ENCODE measurements at regions not wholly inside any gene's neighbourhood (a gene's known extent, or its start where the extent isn't known, plus 50 kb on each side); places are given as distances from the start of the nearest gene placed in this dataset.

- DNase-seq: no peak
- no peak overlapping the region for H3K4me3 ChIP-seq
- H3K4me1 ChIP-seq (ENCODE audit: low read depth): no peaks in the 10 kb centered on the region
- no peaks in the 10 kb centered on the region for H3K36me3 ChIP-seq (ENCODE audit: low read depth)
- intact Hi-C loops (cut with DNase I, micrococcal nuclease): no loop called here
- peaks cover 8% of the 10 kb centered on the region for H3K9me3 ChIP-seq
- no peak for ATAC-seq
- TF ChIP-seq, protein P1, sequence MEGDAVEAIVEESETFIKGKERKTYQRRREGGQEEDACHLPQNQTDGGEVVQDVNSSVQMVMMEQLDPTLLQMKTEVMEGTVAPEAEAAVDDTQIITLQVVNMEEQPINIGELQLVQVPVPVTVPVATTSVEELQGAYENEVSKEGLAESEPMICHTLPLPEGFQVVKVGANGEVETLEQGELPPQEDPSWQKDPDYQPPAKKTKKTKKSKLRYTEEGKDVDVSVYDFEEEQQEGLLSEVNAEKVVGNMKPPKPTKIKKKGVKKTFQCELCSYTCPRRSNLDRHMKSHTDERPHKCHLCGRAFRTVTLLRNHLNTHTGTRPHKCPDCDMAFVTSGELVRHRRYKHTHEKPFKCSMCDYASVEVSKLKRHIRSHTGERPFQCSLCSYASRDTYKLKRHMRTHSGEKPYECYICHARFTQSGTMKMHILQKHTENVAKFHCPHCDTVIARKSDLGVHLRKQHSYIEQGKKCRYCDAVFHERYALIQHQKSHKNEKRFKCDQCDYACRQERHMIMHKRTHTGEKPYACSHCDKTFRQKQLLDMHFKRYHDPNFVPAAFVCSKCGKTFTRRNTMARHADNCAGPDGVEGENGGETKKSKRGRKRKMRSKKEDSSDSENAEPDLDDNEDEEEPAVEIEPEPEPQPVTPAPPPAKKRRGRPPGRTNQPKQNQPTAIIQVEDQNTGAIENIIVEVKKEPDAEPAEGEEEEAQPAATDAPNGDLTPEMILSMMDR (IDR thresholded peaks at IDR 0.05): no peak
These were observed 990.1 kb downstream of the TMTC2 start for GRCh38 chr12:83676781-83677295.

- Histone ChIP-seq H3K9me3 (no peaks in the 10 kb centered on the region), H3K4me1 (ENCODE audit: low read depth) (no peaks in the 10 kb centered on the region), H3K36me3 (ENCODE audit: low read depth) (no peaks in the 10 kb centered on the region), H3K4me3 (no peak overlapping the region)
- no peak for ATAC-seq
- DNase-seq: no peak
- intact Hi-C loops (cut with DNase I, micrococcal nuclease): no loop called here
- TF ChIP-seq, protein P1 (IDR thresholded peaks at IDR 0.05): no peak
These were observed 980.0 kb downstream of the TMTC2 start for GRCh38 chr12:83666690-83667089.

DNA sequence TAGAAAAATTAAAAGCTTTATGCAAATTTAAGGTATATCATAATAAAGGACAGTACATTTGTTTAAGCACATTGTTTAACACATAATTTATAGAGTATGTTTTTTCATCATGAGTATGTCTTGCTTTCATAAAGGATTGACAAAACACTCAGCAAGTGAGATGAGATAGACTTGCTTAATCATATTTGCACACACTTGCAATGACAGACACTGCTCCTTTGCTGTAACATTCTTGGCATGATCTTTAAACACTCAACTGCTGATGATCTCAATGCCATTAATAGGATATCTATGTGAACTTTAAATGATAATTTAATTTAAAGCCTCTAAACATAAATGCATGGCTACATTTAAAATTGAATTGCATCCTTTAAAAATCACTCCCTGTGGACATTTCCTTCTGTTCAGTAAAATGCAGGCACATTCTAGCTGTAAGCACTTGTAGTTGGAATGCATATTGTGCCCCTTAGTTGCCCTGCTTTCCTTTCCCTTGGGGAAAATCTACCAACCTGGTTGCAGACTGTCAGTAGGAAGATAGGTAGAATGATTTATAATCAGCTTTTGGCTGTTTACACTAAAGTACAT, 979.0 kb downstream of the TMTC2 start:
- TF ChIP-seq, protein P1 (IDR thresholded peaks at IDR 0.05): no peak
- H3K4me1 ChIP-seq (ENCODE audit: low read depth): no peaks in the 10 kb centered on the region
- intact Hi-C loops (cut with DNase I, micrococcal nuclease): no loop called here
- no peak overlapping the region for H3K4me3 ChIP-seq
- no peaks in the 10 kb centered on the region for H3K36me3 ChIP-seq (ENCODE audit: low read depth)
- no peaks in the 10 kb centered on the region for H3K9me3 ChIP-seq
- ATAC-seq (no peak), DNase-seq (no peak)

DNA sequence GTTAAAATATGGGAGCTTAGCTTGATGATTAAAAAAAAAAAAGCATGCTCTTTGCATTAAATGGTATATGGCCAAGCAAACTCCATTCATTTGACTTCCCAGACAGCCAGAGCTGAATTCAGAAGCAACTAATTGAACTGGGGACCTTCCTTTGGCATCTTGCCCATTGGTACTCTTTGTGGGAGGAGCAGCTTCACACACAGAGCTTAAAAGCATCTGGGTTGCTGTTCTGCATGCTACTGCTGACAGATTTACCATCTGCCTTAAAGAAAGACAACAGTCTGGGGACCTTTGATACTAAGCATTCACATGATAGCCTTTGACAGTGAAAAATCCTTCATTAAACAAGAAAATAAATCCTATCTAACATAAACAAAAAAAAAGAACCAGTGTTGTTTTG, 977.9 kb downstream of the TMTC2 start:
- Histone ChIP-seq H3K9me3 (no peaks in the 10 kb centered on the region), H3K36me3 (ENCODE audit: low read depth) (no peaks in the 10 kb centered on the region), H3K4me3 (no peak overlapping the region), H3K4me1 (ENCODE audit: low read depth) (no peaks in the 10 kb centered on the region)
- intact Hi-C loops (cut with DNase I, micrococcal nuclease): no loop called here
- no peak for ATAC-seq
- DNase-seq: no peak
- TF ChIP-seq, protein P1 (IDR thresholded peaks at IDR 0.05): no peak

DNA sequence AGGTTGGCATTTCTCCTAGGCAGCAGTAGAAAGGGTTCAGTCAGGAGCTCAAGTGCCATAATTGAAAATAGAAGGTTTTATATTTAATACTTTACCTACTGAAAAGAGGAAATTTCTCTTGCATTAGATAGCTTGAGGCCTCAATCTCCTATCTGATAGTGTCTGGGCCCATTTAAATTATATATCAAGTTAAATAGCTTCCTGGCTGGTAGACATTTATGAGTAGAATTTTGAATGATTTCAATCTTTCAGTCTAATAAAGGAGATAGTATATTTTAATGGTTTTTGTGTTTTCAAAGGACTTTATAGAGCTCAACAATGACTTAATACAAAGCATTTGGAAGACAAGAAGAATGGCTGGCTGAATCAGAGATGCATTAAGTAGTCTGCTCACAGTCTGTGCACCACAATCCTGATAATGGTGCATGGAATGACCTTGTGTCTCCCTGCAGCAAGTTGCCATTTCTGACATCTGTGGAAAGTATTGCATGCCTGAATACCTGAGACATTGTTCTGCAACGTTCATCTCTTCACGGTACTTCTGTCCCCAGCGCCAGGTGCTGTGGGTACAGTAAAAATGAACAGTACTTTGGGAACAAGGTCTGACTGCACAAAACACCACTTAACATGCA, 974.1 kb downstream of the TMTC2 start:
- no peaks in the 10 kb centered on the region for H3K4me1 ChIP-seq (ENCODE audit: low read depth)
- H3K4me3 ChIP-seq: no peak overlapping the region
- no peaks in the 10 kb centered on the region for H3K9me3 ChIP-seq
- H3K36me3 ChIP-seq (ENCODE audit: low read depth): no peaks in the 10 kb centered on the region
- TF ChIP-seq, protein P1 (IDR thresholded peaks at IDR 0.05): no peak
- no peak for DNase-seq
- intact Hi-C loops (cut with DNase I, micrococcal nuclease): no loop called here
- ATAC-seq: no peak

All from mucosa of descending colon (tissue), 3 donors.